H9 (cell line): ENCODE measurements at regions not wholly inside any gene's neighbourhood (a gene's known extent, or its start where the extent isn't known, plus 50 kb on each side); places are given as distances from the start of the nearest gene placed in this dataset.

Source experiments
- DNase-seq: peaks from one replicate; pipeline ENCODE4 v3.0.0-alpha.2; 2017
- H2AFZ ChIP-seq: one replicate; pipeline ENCODE4 v1.6.1; 2013; ENCODE audit warnings: mild to moderate bottlenecking, low read length, control low read depth, moderate library complexity
- H2AK5ac ChIP-seq: 2 replicates; pipeline ENCODE4 v1.6.1; 2013; ENCODE audit warnings: low read length, control low read depth, mixed read lengths; ENCODE audit not compliant: insufficient read length
- H2BK120ac ChIP-seq: one replicate; pipeline ENCODE4 v1.6.1; 2013; ENCODE audit warnings: low read depth, mild to moderate bottlenecking, low read length, control low read depth, inconsistent platforms; ENCODE audit not compliant: poor library complexity, severe bottlenecking
- H2BK12ac ChIP-seq: 2 replicates; pipeline ENCODE4 v1.6.1; 2013; ENCODE audit warnings: low read length, control low read depth, mixed read lengths, low read depth; ENCODE audit not compliant: insufficient read length
- H2BK15ac ChIP-seq: 2 replicates; pipeline ENCODE4 v1.6.1; 2013; ENCODE audit warnings: low read depth, low read length, control low read depth
- H2BK20ac ChIP-seq: one replicate; pipeline ENCODE4 v1.6.1; 2013; ENCODE audit warnings: low read depth, mild to moderate bottlenecking, low read length, control low read depth, inconsistent platforms; ENCODE audit not compliant: poor library complexity, severe bottlenecking
- H2BK5ac ChIP-seq: 2 replicates; pipeline ENCODE4 v1.6.1; 2013; ENCODE audit warnings: low read length, control low read depth, mixed read lengths; ENCODE audit not compliant: insufficient read length
- H3K14ac ChIP-seq: 2 replicates; pipeline ENCODE4 v1.6.1; 2013; ENCODE audit warnings: low read length, control low read depth; ENCODE audit not compliant: insufficient read depth
- H3K18ac ChIP-seq: 2 replicates; pipeline ENCODE4 v1.6.1; 2013; ENCODE audit warnings: low read depth, mild to moderate bottlenecking, mixed read lengths, low read length, control low read depth; ENCODE audit not compliant: insufficient read length
- H3K23ac ChIP-seq: 2 replicates; pipeline ENCODE4 v1.6.1; 2013; ENCODE audit warnings: low read length, control low read depth, mixed read lengths, low read depth; ENCODE audit not compliant: insufficient read length
- H3K23me2 ChIP-seq: 2 replicates; pipeline ENCODE4 v1.6.1; 2013; ENCODE audit warnings: low read depth, mild to moderate bottlenecking, mixed read lengths, low read length, control low read depth; ENCODE audit not compliant: insufficient read length, poor library complexity, severe bottlenecking
- H3K27ac ChIP-seq: 2 replicates; pipeline ENCODE4 v1.5.1; 2013; ENCODE audit warnings: low read length, control low read depth, mixed read lengths, low read depth; ENCODE audit not compliant: insufficient read length
- H3K27me3 ChIP-seq: 2 replicates; pipeline ENCODE4 v1.6.1; 2013; ENCODE audit warnings: low read length, control low read depth, inconsistent platforms; ENCODE audit not compliant: insufficient read depth
- H3K4ac ChIP-seq: 2 replicates; pipeline ENCODE4 v1.6.1; 2013; ENCODE audit warnings: low read depth, mild to moderate bottlenecking, control low read depth, inconsistent platforms, low read length, moderate library complexity
- H3K4me1 ChIP-seq: 2 replicates; pipeline ENCODE4 v1.6.1; 2013; ENCODE audit warnings: low read length, control low read depth, inconsistent platforms; ENCODE audit not compliant: insufficient read depth
- H3K4me2 ChIP-seq: 2 replicates; pipeline ENCODE4 v1.6.1; 2013; ENCODE audit warnings: low read length, control low read depth, mixed read lengths; ENCODE audit not compliant: insufficient read length, insufficient read depth
- H3K56ac ChIP-seq: 2 replicates; pipeline ENCODE4 v1.6.1; 2013; ENCODE audit warnings: low read depth, mild to moderate bottlenecking, mixed read lengths, low read length, control low read depth; ENCODE audit not compliant: insufficient read length
- H3K79me1 ChIP-seq: 2 replicates; pipeline ENCODE4 v1.6.1; 2013; ENCODE audit warnings: low read depth, mild to moderate bottlenecking, moderate library complexity, low read length, control low read depth, inconsistent platforms; ENCODE audit not compliant: insufficient read depth, poor library complexity, severe bottlenecking
- H3K79me2 ChIP-seq: 2 replicates; pipeline ENCODE4 v1.6.1; 2013; ENCODE audit warnings: low read length, control low read depth, inconsistent platforms; ENCODE audit not compliant: insufficient read depth
- H3K9ac ChIP-seq: 2 replicates; pipeline ENCODE4 v1.6.1; 2013; ENCODE audit warnings: low read length, control low read depth, mixed read lengths; ENCODE audit not compliant: insufficient read length; ENCODE audit errors: extremely low read depth
- H3K9me3 ChIP-seq: one replicate; pipeline ENCODE4 v1.6.1; 2013; ENCODE audit warnings: low read depth, low read length, inconsistent platforms; ENCODE audit not compliant: control insufficient read depth
- H3T11ph ChIP-seq: one replicate; pipeline ENCODE4 v1.6.1; 2013; ENCODE audit warnings: mild to moderate bottlenecking, low read length, control low read depth, inconsistent platforms
- H4K20me1 ChIP-seq: one replicate; pipeline ENCODE4 v1.6.1; 2013; ENCODE audit not compliant: control insufficient read depth, insufficient read length, insufficient read depth
- H4K5ac ChIP-seq: 2 replicates; pipeline ENCODE4 v1.6.1; 2013; ENCODE audit warnings: low read depth, mild to moderate bottlenecking, mixed read lengths, low read length, control low read depth; ENCODE audit not compliant: insufficient read length
- H4K8ac ChIP-seq: replicated peaks from 2 replicates; pipeline ENCODE4 v1.6.1; 2013; ENCODE audit warnings: low read length, control low read depth, mixed read lengths, low read depth; ENCODE audit not compliant: insufficient read length
- H4K91ac ChIP-seq: 2 replicates; pipeline ENCODE4 v1.6.1; 2013; ENCODE audit warnings: low read depth, mild to moderate bottlenecking, moderate library complexity, mixed read lengths, low read length, control low read depth; ENCODE audit not compliant: insufficient read length
- H3K27ac Mint-ChIP-seq, 3 experiments: 2 replicates in 2 of 3; 3 replicates in 1 of 3; pipeline ENCODE4 v1.8.0; 2020 to 2021; ENCODE audit warnings: mixed read lengths in 3 of 3, mild to moderate bottlenecking in 1 of 3, moderate library complexity in 1 of 3
- H3K27me3 Mint-ChIP-seq: 2 replicates; pipeline ENCODE4 v1.8.0; 2021; ENCODE audit warnings: low read depth, mild to moderate bottlenecking, moderate library complexity, mixed read lengths
- H3K36me3 Mint-ChIP-seq, 3 experiments: 2 replicates in 2 of 3; 3 replicates in 1 of 3; pipeline ENCODE4 v1.8.0; 2020 to 2021; ENCODE audit warnings: low read depth in 3 of 3, mixed read lengths in 3 of 3; ENCODE audit not compliant: insufficient read depth in 1 of 3
- H3K4me1 Mint-ChIP-seq, 2 experiments: 2 replicates each; pipeline ENCODE4 v1.8.0; 2020; ENCODE audit warnings: mixed read lengths in 2 of 2
- H3K4me3 Mint-ChIP-seq, 2 experiments: 2 replicates in 1 of 2; 3 replicates in 1 of 2; pipeline ENCODE4 v1.8.0; 2020 to 2021; ENCODE audit warnings: mild to moderate bottlenecking in 2 of 2, mixed read lengths in 2 of 2, moderate library complexity in 1 of 2
- H3K9me3 Mint-ChIP-seq, 2 experiments: 2 replicates in 1 of 2; 3 replicates in 1 of 2; pipeline ENCODE4 v1.8.0; 2020; ENCODE audit warnings: mild to moderate bottlenecking in 2 of 2, mixed read lengths in 2 of 2, moderate library complexity in 1 of 2
- WGBS: extraction: QIAGEN DNeasy Blood & Tissue Kit; methylation state at CpG from one replicate; pipeline ENCODE4 v1.1.7; 2013; ENCODE audit warnings: missing lambda C conversion rate, low lambda C conversion rate, mixed read lengths; ENCODE audit not compliant: insufficient read length; ENCODE audit errors: extremely low coverage; 5-methylcytosine and 5-hydroxymethylcytosine counted together
- TF ChIP-seq, protein P1 (sequence below): fragments of 200-600 bp; sonication (generic); conservative IDR thresholded peaks from 3 replicates; pipeline ENCODE4 v1.8.0; 2021; ENCODE audit warnings: antibody characterized with exemption, mild to moderate bottlenecking

DNA sequence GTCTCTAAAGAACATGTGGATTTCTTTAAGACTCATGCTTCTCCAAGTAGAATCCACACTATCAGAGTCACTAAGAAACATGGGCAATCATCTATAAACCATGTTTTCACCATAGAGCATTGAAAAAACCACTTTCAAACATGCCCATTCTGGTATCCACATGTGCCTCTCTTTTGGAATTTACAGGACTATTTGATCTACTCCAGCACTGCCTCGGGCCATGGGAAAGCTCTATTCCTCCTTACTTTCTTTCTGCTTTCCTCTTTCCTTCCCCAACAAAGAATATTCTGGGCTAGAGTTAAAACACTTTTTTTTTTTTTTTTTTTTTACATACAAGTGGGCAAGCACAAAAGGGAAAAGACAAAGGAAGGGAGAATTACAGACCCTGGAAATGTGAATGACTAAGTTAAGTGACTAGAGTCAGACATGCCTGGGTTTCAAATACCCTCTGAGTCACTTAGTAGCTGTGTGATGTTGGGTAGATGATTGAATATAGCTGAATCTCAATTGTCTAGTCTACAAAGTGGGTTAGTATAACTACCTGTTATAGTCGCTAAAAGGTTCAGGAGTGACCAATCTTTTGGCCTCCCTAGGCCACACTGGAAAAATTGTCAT lies 847.7 kb upstream of the INTU start:
- TF ChIP-seq, protein P1, sequence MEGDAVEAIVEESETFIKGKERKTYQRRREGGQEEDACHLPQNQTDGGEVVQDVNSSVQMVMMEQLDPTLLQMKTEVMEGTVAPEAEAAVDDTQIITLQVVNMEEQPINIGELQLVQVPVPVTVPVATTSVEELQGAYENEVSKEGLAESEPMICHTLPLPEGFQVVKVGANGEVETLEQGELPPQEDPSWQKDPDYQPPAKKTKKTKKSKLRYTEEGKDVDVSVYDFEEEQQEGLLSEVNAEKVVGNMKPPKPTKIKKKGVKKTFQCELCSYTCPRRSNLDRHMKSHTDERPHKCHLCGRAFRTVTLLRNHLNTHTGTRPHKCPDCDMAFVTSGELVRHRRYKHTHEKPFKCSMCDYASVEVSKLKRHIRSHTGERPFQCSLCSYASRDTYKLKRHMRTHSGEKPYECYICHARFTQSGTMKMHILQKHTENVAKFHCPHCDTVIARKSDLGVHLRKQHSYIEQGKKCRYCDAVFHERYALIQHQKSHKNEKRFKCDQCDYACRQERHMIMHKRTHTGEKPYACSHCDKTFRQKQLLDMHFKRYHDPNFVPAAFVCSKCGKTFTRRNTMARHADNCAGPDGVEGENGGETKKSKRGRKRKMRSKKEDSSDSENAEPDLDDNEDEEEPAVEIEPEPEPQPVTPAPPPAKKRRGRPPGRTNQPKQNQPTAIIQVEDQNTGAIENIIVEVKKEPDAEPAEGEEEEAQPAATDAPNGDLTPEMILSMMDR = no peak
- Histone ChIP-seq H3T11ph (no peak overlapping the region), H2BK15ac (no peak overlapping the region), H4K20me1 (no peaks in the 10 kb centered on the region), H2BK12ac (no peak overlapping the region), H4K8ac (no peak overlapping the region), H2BK5ac (no peak overlapping the region), H3K4me1 (no peaks in the 10 kb centered on the region), H3K27ac (no peak overlapping the region), H3K4me2 (no peak overlapping the region), H3K23ac (no peak overlapping the region), H3K14ac (no peak overlapping the region), H3K79me2 (no peaks in the 10 kb centered on the region), H2AK5ac (no peak overlapping the region), H4K91ac (no peak overlapping the region), H2BK120ac (no peak overlapping the region), H3K27me3 (no peaks in the 10 kb centered on the region), H3K23me2 (no peaks in the 10 kb centered on the region), H4K5ac (no peak overlapping the region), H3K4ac (no peak overlapping the region), H2AFZ (no peak overlapping the region), H3K9ac (no peak overlapping the region), H3K18ac (no peak overlapping the region), H3K56ac (no peak overlapping the region), H2BK20ac (no peak overlapping the region), H3K9me3 (no peaks in the 10 kb centered on the region), H3K79me1 (no peaks in the 10 kb centered on the region)
- H3K9me3 Mint-ChIP-seq = no peaks in the 10 kb centered on the region
- DNase-seq = no peak
- WGBS = no CpG with 5 or more reads among the region's 2 CpGs
- no peaks in the 10 kb centered on the region for H3K27me3 Mint-ChIP-seq
- H3K27ac Mint-ChIP-seq = peak overlapping the region in 1 of 3 experiments; percentile 33; a peak in 1 of 7 replicates
- no peak overlapping the region for H3K4me3 Mint-ChIP-seq
- H3K36me3 Mint-ChIP-seq = no peaks in the 10 kb centered on the region
- peaks cover 3 to 6% of the 10 kb centered on the region in 2 experiments; a peak in 1 of 4 replicates for H3K4me1 Mint-ChIP-seq
